GM19468 (cell line): ENCODE measurements at regions not wholly inside any gene's neighbourhood (a gene's known extent, or its start where the extent isn't known, plus 50 kb on each side); places are given as distances from the start of the nearest gene placed in this dataset.
"Not testable (repeated sequence)": the region's sequence is repeated elsewhere in the genome, so short reads cannot be mapped to it uniquely, and the experiment has no call there.

Source experiments
- ATAC-seq: cut with Tn5 transposase; IDR thresholded peaks from one replicate; pipeline ENCODE4 v1.9.1; 2021; ENCODE audit warnings: mild to moderate bottlenecking, moderate library complexity, moderate number of reproducible peaks; ENCODE audit not compliant: unreplicated experiment; ENCODE audit errors: extremely low read depth

GRCh38 chr2:111250448-111251030 lies 129.8 kb downstream of the BCL2L11 start:
- ATAC-seq, result no peak

DNA sequence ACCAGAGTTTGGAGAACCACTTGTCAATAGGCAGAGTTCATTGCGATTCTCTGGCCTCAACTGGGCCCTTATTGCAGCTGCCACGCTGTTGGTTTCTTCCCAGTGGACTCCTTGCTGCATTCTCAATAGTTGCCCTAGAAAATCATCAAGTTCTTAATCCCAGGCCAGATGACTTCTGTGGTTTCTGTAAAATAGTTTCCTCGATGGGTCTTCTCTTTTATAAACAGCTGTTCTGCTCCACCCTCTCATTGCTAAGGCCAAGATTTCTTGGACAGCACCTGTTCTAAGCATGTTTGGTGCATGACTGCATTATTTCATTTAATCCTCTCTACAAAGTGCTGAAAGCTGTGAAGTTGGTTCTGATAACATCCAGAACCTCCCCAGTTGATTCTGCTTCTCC lies 131.0 kb downstream of the BCL2L11 start:
- ATAC-seq, result no peak

GRCh38 chr2:111252436-111252835 lies 131.7 kb downstream of the BCL2L11 start:
- no peak for ATAC-seq

DNA sequence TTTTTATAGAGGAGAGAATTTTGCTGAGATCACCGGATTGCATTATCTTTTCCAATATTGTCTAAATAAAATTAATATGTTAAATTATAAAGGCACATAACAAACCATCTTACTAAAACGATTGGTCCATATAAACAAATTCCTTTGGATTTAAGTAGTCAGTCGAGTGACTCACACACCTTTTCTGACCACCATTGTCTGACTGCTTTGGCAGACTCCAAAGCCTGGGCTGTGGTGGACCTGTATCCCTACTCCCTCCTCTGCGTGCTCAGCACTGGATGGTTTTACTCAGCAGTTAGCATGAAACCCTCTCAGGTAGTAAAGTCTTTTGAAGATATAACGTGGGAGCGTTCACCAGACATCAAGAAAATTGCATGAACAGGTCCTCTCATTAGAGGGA lies 134.2 kb downstream of the BCL2L11 start:
- not testable (repeated sequence) for ATAC-seq

DNA sequence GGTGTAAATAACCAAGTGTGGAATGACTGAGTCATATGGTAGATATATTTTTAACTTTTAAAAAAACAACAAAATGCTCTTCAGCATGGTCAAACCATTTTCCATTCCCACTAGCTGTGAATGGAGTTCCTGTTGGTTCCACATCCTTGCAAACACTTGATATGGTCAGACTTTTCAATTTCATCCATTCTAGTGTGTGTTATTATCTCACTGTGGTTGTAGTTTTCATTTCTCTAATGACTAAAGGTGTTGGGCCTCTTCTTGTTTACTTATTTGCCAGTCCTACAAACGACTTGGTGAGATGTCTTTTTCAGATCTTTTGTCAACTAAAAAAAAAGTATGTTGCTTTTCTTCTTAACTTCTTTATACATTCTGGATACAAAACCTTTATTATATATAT lies 135.9 kb downstream of the BCL2L11 start:
- not testable (repeated sequence) for ATAC-seq

DNA sequence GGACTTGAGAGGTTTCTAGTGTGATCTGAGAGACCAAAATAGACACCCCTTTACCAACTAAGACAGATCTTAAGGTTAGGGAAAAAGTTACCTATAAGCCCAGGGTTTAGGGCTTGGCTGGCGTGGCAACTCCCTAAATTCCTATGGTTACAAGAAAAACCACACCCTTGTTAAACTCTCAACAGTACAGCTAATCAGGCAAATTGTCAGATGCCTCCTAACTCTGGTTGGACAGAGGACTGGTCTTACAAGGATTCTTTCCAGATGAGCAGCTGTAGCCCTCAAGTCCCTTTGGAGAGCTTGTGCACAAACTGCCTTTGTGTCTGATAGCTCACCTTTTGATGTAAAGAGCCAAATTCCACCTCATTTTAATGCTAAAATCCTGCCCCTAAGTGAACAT lies 136.9 kb downstream of the BCL2L11 start:
- not testable (repeated sequence) for ATAC-seq

DNA sequence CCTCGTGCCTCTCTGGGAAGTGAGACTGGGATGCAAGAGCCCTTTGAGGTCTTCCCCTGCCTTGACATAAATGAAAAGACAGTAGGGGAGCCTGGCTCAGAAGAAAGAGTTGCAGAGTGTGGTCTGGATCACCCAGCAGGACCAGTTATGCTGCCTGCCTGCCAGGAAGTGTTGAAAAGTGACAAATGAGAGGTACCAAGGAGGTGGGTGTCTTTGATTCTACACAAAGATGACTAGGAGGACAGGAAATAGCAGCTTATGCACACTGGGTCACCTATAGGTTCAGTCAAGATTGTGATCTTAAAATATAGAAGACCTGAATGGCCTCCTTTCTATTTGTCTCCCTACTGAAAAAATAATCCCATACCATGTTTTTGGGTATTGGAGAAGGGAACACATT lies 137.6 kb downstream of the BCL2L11 start:
- not testable (repeated sequence) for ATAC-seq

DNA sequence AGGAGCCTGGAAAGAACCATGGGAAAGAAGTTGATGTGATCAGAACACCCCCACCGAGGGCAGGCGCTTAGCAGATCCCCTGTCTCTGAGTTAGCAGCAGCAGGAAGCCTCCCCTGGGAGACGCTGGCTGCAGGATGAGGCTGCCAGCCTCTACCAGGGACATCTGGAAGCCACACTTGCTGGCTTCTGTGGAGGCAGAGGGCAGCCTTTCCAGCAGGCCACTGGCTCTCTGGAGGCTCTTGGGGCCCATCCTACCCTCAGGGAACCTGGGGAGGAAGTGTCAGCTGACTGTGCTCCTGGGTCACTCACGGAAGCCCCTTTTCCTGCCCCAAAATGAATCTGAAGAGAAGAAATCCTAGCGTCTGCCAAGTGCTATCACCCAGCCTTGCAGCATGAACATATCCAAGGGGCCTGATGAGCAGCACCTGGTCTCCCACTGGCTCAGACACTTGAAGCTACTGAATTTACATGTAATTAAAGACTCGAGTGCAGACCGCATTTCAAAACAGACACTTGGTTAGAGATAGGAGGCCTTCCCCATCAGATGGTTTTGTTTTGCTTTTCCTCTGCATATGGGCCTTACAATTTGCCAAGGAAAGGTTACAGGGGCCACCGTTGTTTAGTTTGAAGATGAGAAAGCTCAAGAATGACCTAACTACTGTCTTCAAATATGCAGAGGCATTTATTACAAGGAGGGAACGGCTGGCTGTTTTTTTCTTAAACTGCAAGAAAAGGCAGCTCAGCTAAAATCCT lies 142.1 kb downstream of the BCL2L11 start:
- ATAC-seq, result not testable (repeated sequence)

- ATAC-seq, result not testable (repeated sequence)
Observed at GRCh38 chr2:111263380-111264017, 142.8 kb downstream of the BCL2L11 start.

- not testable (repeated sequence) for ATAC-seq
Observed at GRCh38 chr2:111264956-111265355, 144.2 kb downstream of the BCL2L11 start.

DNA sequence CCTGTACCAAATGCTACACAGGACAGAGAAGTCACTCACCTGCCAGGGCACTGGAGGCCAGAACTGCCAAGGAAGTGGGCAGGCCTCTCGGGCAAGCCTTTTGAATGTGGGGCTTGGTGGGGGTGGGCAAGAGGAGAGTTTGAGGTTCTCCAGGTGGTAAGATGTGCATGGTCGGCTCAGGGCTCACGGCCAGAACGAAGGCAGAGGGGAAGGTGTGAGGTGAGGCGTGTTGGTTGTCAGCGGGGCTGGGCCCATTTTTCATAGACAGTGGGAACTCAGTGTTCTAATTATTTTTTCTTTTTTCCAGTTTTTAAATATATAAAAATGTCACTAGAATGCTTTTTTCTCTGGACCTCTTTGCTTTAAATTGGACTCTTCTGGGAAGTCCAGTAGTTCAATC lies 145.8 kb downstream of the BCL2L11 start:
- ATAC-seq, result not testable (repeated sequence)

- not testable (repeated sequence) for ATAC-seq
Observed at GRCh38 chr2:111267038-111267437, 146.3 kb downstream of the BCL2L11 start.

DNA sequence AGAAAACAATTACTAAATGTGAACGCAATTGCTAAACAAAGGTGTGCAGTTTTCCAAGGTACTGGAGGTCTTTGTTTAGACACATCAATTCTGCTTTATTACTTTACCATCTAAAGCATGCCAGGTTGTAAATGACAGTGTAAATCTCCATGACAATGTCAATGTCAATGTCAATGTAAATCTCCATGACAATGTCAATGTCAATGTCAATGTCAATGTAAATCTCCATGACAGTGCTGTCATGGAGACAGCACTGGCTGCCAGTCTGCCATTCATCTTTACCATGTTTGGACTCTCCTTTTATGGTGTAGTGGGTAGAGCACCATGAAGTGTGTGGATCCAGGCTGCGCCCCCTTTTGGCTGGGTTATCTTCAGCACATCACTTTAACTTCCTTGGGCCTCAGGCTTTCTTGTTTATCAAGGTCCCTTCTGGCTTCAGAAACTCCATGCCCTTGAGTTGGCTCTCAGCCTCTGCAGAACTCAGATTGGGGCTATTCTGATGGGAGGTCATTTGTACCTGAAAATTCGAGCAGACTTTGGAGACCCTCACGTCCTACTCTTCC lies 149.1 kb downstream of the BCL2L11 start:
- ATAC-seq, result not testable (repeated sequence)

GRCh38 chr2:111270569-111270968 lies 149.9 kb downstream of the BCL2L11 start:
- not testable (repeated sequence) for ATAC-seq

DNA sequence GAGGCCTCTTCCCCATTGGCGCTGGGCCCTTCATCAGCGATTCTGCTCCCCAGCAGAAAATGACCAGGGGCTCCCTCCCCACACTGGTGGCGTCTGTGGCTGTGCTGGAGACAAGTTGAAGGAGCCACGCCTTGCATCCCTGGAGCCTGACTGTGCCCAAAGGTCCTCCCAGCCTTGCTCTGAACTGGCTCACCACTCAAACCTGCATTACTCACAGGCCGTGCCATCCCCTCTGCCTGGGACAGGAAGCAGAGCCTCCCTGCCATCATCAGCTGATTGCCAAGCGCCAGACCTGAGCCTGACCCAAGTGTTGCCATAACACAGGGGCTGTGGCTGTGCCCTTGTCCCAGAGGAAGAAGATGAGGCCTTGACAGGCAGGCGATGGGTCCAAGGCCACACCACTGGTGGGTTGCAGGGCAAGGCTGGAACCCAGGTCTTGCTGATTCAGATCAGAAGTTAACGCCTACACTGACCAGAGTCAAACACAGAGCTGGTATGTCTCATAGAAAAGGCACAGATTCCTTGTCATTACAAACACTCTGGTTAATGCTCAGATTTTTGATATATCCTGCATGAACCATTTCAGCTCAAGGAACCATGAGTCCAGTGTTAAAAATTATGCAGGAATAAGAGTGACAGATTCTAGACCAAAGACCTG lies 151.1 kb downstream of the BCL2L11 start:
- not testable (repeated sequence) for ATAC-seq

DNA sequence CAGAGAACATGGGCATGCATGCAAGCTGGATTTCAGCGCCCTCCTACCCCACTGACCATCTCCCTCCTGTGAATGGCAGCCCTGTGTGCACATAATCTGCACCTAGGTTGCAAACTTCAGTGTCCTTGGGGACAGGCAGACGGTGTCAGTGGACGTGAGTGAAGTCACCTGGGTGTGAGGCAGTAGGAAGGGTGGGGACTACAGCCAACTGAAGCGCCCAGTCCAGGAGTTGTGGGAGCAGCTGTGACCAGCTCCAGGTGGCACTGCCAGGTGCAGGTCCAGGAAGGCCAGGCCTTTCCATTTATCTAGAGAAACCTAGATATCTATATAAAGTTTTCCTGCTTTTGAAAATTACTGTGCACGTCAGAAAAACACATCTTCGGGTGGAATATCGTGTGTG lies 152.3 kb downstream of the BCL2L11 start:
- not testable (repeated sequence) for ATAC-seq

GRCh38 chr2:111275047-111275853 lies 154.5 kb downstream of the BCL2L11 start:
- ATAC-seq, result not testable (repeated sequence)

DNA sequence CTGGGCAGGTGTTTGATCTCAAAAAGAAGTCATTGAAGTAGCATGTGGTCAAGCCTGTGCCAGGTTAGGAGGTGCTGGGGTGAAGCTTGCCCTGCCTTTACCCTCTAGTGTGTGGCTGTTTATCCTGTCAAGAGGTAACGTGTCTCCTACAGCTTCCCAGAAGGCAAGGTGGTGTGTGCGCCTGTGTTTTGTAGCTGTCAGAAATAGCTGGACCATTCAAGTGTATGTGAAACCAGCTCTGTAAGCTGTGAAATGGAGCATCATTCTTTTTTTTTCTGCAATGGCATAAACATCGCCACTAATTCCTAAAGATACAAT lies 155.1 kb downstream of the BCL2L11 start:
- ATAC-seq, result not testable (repeated sequence)

DNA sequence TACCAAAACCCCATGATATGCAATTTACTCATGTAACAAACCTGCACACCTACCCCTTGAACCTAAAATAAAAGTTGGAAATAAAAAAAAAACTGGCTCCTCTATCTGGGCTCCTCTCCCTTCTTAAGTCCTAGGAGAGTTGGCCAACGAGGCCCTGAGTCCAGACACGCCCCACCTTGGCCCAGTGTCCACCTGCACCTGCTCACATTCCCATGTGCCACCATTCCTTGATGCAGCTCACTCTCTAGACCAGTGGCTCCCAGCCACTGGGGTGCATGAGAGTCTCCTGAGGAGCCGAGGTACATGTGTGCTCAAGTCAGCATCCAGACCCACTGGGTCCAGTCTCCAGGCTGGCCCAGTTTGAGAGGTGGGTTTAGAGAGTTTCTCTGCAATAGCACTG lies 157.4 kb downstream of the BCL2L11 start:
- not testable (repeated sequence) for ATAC-seq
